NCI-H226 (cell line): ENCODE measurements at regions not wholly inside any gene's neighbourhood (a gene's known extent, or its start where the extent isn't known, plus 50 kb on each side); places are given as distances from the start of the nearest gene placed in this dataset.

Source experiments
- DNase-seq: peaks from one replicate; pipeline ENCODE4 v3.0.0-alpha.2; 2015

GRCh38 chr3:188080091-188080490, 73.9 kb upstream of the LPP start:
- no peak for DNase-seq

- DNase-seq, result no peak
Measured at GRCh38 chr3:188082031-188082430, 71.9 kb upstream of the LPP start.

GRCh38 chr3:188082450-188082849, 71.5 kb upstream of the LPP start:
- DNase-seq, result peak; percentile 26

- no peak for DNase-seq
Measured at GRCh38 chr3:188083011-188083410, 70.9 kb upstream of the LPP start.

GRCh38 chr3:188084752-188085583, 69.0 kb upstream of the LPP start:
- no peak for DNase-seq

GRCh38 chr3:188085584-188086560, 68.1 kb upstream of the LPP start:
- DNase-seq, result no peak

- no peak for DNase-seq
Measured at GRCh38 chr3:188088948-188089685, 64.8 kb upstream of the LPP start.

GRCh38 chr3:188090620-188091309, 63.2 kb upstream of the LPP start:
- DNase-seq, result no peak

GRCh38 chr3:188091746-188092145, 62.2 kb upstream of the LPP start:
- DNase-seq, result no peak

GRCh38 chr3:188092648-188093047, 61.3 kb upstream of the LPP start:
- no peak for DNase-seq

GRCh38 chr3:188095431-188095830, 58.5 kb upstream of the LPP start:
- no peak for DNase-seq

GRCh38 chr3:188097791-188098190, 56.2 kb upstream of the LPP start:
- DNase-seq, result no peak

- no peak for DNase-seq
Measured at GRCh38 chr3:188099907-188100306, 54.0 kb upstream of the LPP start.

- no peak for DNase-seq
Measured at GRCh38 chr3:188102861-188103547, 51.0 kb upstream of the LPP start.

GRCh38 chr3:188104050-188104449, 49.9 kb upstream of the LPP start:
- no peak for DNase-seq
